LNCaP clone FGC (cell line): ENCODE measurements at regions not wholly inside any gene's neighbourhood (a gene's known extent, or its start where the extent isn't known, plus 50 kb on each side); places are given as distances from the start of the nearest gene placed in this dataset.

Experiments used
- DNase-seq: peaks from one replicate; pipeline ENCODE4 v3.0.0-alpha.2; 2011; ENCODE audit warnings: low read depth
- H3K4me3 ChIP-seq: 2 replicates; pipeline ENCODE4 v1.5.1; 2011; ENCODE audit warnings: mild to moderate bottlenecking, low read depth, low read length, control low read depth
- CTCF ChIP-seq: IDR thresholded peaks from 2 replicates; pipeline ENCODE4 v1.5.1; 2012; ENCODE audit warnings: mild to moderate bottlenecking; ENCODE audit not compliant: control insufficient read depth, insufficient read depth; ENCODE audit errors: extremely low read depth

GRCh38 chr10:55063811-55064210 lies 262.8 kb upstream of the PCDH15 start:
- no peak for DNase-seq
- H3K4me3 ChIP-seq, result no peak overlapping the region
- no peak for TF ChIP-seq CTCF

- no peak for TF ChIP-seq CTCF
- no peak for DNase-seq
- H3K4me3 ChIP-seq, result no peak overlapping the region
Observed at GRCh38 chr10:55062349-55062748, 261.3 kb upstream of the PCDH15 start.

GRCh38 chr10:55058800-55059199 lies 257.8 kb upstream of the PCDH15 start:
- no peak for TF ChIP-seq CTCF
- no peak overlapping the region for H3K4me3 ChIP-seq
- DNase-seq, result no peak

GRCh38 chr10:55051515-55051914 lies 250.5 kb upstream of the PCDH15 start:
- no peak for DNase-seq
- TF ChIP-seq CTCF, result no peak

GRCh38 chr10:55048830-55049498 lies 247.9 kb upstream of the PCDH15 start:
- DNase-seq, result no peak
- no peak overlapping the region for H3K4me3 ChIP-seq
- TF ChIP-seq CTCF, result no peak

More at GRCh38 chr10:55051515-55051914, 250.5 kb upstream of the PCDH15 start:
- no peak overlapping the region for H3K4me3 ChIP-seq

- H3K4me3 ChIP-seq, result no peak overlapping the region
- no peak for DNase-seq
- TF ChIP-seq CTCF, result no peak
Observed at GRCh38 chr10:55043540-55043939, 242.5 kb upstream of the PCDH15 start.

GRCh38 chr10:55033061-55033460 lies 232.0 kb upstream of the PCDH15 start:
- DNase-seq, result no peak
- no peak for TF ChIP-seq CTCF
- H3K4me3 ChIP-seq, result no peak overlapping the region
